ENCODE measurements at regions not wholly inside any gene's neighbourhood (a gene's known extent, or its start where the extent isn't known, plus 50 kb on each side); places are given as distances from the start of the nearest gene placed in this dataset.
A peak's percentile ranks its signal among the peaks of the same experiment; 100 is the strongest.
"Not testable (repeated sequence)": the region's sequence is repeated elsewhere in the genome, so short reads cannot be mapped to it uniquely, and the experiment has no call there.

DNA sequence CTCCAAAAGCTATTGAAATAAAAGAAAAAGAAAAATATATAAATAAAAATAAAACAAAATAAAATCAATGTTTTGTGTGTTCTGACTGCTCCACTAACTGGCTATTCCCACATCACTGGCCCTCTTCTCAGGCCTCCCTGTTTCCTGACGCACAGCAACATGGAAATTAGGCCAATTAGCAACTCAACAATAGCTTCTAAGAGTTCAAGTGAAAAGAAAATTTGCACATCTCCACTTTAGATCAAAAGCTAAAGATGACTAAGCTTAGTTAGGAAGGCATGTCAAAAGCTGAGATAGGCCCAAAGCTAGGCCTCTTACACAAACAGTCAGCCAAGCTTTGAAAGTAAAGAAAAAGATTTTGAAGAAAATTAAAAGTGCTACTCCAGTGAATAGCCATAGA lies 200.8 kb downstream of the DUSP6 start:
- DNase-seq: no peak

DNA sequence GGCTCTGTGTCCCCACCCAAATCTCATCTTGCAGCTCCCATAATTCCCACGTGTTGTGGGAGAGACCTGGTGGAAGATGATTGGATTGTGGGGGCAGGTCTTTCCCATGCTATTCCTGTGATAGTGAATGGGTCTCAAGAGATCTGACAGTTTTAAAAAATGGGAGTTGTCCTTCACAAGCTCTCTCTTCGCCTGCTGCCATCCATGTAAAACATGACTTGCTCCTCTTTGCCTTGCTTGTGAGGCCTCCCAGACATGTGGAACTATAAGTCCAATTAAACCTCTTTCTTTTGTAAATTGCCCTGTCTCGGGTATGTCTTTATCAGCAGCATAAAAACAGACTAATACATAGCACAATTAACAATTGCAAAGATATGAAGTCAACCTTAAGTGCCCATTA lies 201.5 kb downstream of the DUSP6 start:
- not testable (repeated sequence) for DNase-seq

DNA sequence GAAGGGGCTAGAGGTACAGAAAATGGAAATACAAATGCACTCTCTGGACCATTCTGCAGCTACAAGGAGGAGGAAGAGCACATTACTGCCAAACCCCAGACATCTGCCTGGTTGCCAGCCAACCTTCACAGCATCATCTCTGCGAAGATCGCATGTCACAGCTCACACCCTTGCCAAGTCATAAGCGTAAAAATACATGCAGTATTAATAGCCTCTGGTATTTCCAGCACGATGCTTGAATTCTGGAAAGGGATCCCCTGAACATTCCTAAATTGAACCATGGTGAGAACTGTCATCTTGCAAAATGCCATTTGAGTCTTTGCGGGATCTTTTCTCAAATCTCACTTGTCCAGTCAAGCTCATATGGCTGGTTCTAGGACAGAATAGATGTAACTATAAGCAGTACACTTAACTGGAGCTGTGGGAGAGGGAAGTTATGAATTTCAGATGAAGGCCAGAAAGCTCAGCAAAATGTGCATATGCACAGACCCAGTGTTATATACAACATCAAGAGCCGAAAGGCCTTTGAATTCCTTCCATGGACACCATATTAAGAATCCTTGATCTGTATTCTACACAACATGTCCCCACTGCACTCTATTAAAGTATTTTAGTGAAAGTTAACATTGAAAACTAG lies 211.6 kb downstream of the DUSP6 start:
- no peak for DNase-seq

DNA sequence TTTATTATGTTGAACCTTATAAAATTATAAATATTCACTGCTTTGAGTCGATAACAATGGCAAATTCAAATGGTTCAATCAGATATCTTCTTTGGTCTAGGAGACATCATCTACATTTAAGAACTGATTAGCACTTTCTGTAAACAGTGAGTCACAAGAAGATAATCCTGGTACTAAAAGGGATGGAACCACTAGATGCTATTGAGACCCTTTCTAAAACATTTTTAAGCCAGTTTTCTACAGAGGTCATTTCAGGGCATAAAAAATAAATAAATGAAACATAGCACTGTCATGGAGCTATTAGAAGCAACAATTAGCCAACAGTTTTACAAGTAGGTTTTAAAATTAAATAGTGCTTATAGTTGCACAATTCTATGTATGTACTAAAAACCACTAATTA lies 212.2 kb downstream of the DUSP6 start:
- no peak for DNase-seq

DNA sequence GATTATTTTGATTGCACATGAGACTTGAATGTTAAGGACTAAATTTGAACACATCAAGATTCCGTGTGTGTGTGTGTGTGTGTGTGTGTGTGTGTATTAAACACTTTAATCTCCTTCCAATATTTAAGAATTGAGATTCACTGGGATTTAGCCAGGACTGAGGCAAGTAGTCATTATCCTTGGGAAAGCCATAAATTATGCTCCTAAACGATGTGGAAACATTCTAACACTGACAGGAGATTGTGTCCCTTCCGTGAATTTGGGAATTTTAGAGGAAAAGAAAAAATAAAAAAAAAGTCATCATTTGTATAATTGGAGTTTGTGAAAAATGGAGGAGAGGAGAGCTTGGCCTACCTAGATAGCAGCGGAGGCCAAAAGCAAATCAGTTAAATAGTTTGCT lies 212.9 kb downstream of the DUSP6 start:
- DNase-seq: no peak

DNA sequence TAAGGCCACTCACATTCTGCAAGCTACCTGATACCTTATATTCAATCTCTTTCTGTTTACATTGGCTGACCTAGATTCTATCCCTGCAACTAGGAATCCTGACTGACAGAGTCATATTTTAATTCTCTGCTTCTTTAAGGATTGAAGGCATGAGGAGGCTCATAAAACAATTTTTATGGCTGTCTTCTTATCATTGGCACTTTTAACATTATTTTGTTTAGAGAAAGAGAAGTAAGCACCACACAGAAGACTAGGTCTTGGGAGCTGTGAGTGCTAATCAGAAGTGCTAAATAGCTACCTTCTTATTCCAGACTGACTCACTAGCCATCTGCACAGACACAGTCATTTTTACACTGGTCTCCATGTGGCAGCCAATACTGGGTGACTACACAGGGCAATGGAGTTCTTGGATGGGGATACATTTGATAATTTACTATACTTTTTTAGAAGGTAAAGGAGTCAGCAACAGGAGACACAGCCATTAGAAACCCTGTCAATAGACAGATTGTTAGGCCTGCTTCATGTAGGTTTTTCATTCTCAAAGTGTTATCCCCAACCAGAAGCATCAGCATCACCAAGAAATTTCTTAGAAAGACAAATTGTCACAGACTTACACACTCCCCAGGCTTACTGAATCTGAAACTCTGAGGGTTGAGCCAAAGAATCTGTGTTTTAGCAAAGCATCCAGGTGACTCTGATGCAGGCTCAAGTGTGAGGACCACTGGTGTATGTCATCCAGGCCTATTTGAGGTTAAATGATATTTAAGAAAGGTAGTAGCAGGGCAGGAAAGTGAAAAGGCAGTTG lies 214.1 kb downstream of the DUSP6 start:
- no peak for DNase-seq

DNA sequence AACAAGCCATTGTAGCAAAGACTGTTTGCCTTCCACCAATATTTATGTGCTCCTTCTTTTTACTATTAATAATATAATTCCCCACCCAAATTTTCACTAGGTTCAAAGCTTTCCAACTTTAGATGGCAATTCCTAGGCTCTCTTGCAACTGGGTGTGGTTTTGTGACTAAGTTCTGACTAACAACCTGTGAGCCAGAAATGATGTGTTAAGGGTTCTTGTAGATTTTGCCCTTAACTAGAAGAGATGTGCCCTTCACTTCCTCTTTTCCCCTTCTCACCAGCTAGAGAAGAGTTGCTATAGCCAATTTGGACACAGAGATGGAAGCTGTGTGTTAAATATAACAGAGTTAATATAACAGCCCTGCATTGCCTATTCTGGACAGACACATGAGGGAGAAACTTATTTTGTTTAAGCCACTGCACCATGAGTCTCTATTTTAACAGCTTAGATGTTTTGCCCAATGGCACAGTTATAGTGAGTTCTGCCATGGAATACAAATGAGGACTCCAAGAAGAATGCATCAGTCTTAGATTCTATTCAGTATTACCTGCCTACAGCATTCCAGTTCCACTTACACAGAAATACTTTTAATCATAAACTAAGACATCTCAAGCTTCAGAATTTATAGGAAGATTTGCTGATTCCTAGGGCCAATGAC lies 216.2 kb downstream of the DUSP6 start:
- no peak for DNase-seq

DNA sequence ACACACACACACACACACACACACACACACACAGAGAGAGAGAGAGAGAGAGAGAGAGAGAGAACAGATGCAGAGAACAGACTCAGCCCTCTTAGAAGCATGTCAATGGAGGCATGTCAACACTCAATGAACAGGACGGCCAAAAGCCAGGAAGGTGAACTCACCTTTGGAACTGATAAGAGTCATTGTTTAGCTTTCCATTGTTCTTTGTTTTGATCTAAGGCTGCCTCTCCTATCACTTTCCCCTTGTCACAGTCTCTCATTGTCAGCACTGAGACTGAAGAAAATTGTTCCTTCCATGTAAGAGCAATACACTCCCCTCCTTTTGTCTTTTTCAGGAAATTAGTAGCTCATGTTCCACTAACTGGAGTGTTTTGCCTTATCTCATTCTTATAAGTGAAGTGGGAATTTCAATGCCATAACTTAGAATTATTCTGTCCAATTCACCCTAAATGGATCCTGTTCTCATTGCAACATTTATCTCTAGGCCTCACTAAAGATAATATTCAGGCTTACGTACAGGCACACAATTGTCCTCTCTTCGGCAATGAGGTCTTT lies 218.0 kb downstream of the DUSP6 start:
- DNase-seq: no peak

DNA sequence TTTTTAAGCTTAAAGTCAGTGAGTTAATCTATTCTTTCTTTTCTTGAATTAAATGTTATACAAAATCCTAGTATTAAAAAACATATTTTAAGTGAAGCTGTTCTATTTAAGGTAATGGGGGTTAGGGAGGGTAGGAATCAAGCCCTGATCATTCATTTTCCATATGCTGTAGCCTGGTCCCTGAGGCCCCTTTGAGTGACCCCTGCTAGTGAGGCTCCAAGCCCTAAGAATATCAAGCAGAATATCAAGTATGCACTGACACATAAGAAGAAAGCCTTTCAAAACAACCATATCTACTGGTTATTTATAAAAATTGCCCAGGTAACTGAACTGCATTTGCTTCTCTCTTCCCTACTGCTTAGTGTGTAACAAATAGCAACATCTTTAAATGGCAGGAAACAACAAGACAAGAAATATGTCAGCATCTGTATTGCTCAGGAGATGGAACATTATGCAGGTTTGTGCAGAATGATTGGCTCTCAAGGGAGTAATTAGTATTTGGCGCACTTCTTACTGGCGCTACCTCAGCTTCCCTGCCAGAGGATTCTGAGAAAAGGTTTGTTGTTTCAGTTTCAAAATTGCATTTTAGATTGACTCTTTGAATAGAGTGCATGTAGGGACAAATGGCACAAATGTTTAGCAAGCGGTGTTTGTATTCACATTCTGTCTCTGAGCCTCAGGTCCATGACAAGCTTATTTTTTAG lies 223.0 kb downstream of the DUSP6 start:
- no peak for DNase-seq

DNA sequence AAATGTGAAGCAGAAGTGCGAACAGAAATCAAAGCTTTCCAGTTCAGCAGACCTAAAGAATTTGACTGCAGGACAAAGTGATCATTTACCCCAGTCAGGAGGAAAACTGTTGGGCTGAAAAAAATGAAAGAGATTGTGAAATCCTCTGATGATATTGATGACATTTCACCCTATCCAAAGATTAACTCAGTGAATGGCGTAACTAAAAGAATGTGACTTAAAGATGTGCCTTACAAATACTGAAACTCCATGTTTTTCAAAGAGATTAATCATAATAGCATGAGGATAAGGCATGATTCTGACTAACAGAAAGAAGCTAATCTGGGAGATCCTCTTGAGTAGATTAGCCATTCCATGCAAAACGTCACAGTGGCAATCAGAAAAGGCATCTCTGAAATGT lies 225.6 kb downstream of the DUSP6 start:
- DNase-seq: peak; percentile 37

DNA sequence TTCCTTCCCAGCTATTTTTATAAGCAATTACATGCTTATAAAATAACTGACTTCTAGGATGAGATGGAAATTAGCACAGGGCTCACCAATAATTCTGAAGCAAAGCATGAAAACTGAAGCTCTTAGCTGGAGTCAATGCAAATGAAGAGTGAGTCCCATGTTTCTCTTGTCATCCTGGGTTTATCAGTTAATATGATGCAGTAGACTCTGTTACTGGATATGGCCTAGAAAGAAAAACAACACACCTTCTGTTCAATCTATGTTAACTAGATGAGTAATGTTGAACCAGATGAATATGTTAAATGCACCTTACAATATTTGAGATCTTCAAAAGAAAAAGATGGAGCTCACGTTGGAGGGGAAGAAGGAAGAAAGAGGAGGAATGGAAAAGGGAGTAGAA lies 229.4 kb downstream of the DUSP6 start:
- no peak for DNase-seq

DNA sequence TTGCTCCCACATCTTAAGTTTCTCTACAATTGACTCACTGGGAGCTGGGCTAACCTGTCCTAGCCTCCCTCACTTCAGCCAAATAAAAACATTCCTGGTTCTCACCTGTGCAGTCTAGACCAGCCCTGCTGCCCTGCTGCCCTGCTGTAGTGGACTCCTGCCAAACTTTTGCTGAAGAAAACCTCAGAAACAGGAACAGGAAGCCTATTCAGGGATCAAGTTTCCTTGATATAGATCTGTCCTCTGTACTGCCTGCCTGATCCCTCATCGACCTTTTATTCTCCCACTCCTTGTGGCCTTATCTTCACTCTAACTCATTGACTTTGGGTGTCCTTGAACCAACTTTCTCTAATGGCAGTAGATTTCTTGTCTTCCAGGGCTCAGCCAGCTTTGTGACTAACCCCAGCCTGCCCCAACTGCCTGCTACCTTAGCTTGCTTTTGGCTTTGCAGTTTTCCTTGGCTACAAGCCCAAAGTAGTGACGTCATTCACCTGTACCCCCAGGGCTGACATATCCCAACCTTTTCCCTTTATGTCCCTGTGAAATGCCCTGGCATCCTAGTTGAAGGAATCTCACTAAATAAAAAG lies 234.8 kb downstream of the DUSP6 start:
- DNase-seq: no peak

DNA sequence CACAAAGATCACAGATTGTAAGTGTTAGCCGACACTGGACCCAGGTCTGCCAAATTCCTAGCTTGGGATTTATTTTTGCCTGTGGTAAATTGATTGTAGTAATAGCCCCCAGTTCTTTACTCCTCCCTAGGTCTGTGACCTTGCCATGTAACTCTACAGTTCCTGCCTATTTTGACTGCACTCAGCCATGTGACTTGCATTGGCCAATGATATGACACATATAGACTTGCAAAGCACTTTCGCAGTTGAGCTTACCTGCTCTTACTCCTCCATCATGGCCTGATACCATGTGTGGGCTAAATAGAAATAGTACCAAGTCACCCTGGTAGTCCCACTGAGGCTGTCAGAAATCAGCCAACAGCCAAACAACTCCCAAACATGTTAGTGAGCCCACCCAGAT lies 240.3 kb downstream of the DUSP6 start:
- DNase-seq: no peak

DNA sequence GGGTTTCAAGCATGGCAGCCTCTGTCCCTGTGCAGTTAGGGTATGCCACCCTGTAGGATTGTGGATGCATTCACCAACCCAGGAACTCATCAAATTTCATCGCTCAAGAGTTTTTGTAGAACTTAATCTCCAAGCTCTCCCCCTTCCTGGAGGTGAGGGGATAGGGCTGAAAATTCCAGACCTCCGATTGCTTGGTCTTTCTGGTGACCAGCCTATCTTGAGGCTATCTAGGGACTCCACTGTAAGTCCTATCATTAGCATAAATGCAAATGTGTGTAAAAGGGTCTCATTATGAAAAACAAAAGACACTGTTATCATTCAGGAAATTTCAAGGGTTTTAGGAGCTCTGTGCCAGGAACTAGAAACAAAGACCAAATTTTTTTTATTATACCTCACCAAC lies 244.0 kb downstream of the DUSP6 start:
- DNase-seq: no peak

DNA sequence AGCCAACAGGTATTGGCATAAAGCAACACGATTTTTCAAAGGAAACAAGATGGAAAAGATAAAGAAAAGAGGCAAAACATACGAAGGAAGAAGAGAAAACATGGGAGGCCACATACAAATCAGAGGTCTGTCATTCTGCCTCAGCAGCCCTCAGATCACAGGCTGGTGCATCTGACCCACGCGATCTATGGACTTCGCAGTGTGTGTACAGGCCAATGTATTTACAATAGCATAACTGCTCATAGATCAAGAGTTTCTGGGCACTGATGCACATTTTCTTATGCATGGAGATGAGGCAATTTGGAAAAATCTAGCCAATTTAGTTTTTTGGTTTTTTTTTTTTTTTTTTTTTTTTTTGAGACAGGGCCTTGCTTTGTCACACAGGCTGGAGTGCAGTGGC lies 245.4 kb downstream of the DUSP6 start:
- no peak for DNase-seq

DNA sequence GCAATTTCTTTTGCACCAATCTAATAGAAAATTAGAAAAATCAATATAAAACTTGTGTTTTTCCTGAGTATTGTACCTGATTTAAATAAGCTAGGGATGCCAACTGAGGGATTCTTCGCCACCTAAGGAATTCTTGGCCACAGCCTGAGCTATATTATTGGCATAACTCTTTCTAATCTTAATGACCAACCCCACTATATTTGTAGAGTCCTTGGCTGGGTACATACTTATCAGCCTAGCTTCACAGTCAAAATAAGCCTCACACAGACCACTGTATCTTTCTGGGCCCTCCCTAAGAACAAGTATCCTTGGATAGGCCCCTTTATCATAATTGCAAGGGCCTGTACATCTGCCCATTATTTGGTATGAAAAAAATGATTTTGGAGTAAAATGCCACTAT lies 247.1 kb downstream of the DUSP6 start:
- no peak for DNase-seq

DNA sequence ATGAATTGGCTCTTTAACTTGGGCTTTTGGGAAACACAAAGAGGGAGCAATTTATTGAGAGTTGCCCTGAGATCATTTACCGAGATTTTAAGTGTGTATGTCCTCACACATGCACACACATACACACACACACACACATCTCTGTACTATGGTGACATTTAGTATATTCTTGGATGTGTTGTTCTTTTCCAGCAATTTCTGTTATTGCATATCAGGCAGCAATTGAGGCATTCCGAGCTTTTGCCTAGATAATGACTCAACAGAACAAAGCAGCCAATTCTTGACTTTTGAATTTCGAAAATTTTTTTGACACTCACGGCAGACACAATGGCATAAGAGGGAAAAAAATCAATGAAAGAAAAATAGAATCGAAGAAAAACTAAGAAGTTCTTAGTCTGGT lies 248.5 kb downstream of the DUSP6 start:
- DNase-seq: no peak

DNA sequence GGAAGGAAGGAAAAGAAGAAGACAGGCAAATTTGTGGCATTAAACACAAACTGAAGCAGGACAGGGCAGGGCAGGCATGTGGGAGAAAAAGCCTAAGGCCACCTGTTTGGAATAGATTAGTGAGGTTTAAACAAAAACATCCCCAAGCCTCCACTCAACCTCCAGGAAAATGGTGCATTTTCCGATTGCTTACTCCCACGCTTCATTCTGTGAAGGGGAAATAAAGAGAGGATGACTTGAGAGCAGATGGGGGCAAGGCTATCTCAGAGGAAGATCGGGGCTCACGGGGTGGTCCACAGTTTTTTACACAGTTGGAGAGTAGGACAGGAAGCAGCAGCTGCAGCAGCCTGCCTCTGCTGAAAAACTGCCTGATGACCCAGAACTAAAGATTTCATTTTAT lies 250.9 kb downstream of the DUSP6 start:
- no peak for DNase-seq

DNA sequence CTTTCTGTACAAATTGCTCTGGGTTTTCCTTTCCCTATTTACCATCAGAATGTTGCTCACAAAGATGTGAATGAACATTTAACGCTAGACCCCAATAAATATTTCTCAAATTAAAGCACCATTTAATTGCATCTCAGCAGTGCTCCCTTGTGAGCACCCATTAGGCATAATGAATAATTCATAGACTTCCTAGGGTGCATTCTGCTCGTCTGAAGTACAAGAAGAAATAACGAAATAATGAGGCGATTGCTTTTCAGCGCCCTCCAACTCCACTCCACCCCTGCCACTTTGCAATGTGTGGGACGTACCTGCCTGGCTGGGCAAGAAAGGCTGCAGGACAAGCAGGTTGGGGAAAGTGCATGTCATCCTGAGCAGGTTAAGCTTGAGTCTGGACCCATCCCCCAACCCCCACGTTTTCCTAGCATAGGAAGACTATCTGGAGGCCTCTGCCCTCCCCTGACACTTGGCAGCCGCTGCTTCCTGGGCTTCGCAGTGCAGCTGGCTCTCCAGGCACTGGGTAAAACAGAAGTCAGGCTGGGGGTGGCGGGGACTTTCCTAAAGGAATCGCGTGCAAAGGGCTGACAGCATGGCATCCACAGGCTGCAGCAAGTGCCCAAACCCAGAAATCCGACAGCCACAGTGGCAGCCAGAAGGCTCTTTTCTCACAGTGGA lies 253.7 kb downstream of the DUSP6 start:
- DNase-seq: no peak

DNA sequence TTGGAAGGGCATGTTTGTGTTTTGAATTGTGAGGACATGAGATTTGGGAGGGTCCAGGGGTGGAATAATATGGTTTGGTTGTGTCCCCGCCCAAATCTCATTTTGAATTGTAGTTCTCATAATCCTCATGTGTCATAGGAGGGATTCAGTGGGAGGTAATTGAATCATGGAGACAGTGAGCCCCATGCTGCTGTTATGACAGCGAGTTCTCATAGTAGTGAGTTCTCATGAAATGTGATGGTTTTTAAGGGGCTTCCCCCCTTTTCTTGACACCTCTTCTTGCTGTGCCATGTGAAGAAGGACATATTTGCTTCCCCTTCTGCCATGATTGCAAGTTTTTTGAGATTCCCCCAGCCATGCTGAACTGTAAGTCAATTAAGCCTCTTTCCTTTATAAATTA lies 260.0 kb downstream of the DUSP6 start:
- DNase-seq: no peak

DNA sequence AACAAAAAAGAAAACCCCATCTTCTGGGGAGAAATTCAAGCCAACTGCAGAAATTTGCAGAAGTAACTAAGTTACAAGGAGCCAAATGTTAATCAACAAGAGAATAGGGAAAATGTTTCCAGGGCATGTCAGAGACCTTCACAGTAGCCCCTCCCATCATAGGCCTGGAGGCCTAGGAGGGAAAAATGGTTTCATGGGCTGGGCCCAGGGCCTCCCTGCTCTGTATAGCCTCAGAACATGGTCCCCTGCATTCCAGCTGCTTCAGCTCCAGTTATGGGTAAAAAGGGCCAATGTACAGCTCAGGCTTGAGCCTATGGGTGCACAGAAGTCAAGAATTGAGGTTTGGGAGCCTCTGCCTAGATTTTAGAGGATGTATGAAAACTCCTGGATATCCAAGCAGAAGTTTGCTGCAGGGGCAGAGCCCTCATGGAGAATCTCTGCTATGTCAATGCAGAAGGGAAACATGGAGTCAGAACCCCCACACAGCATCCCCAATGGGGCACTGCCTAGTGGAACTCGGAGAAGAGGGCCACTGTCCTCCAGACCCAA lies 260.9 kb downstream of the DUSP6 start:
- DNase-seq: no peak

DNA sequence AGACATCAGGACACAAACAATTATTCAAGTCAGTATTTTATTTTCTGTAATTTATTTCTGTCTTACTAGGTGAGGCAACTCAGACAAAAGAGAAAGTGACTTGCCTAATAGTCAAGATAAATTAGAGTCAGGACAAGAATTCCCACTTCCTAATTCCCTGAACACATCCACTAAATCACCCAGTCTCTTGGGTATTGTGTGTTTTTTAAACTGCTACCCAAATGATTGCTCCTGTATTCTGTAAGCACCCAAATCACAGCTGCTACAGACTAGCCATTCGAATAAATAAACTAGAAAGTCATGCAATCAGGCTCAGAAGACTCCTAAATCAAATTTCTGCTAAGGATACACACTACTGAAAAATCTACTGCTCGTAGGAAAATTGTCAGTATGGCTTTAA lies 263.0 kb downstream of the DUSP6 start:
- no peak for DNase-seq
